ENCODE measurements at regions not wholly inside any gene's neighbourhood (a gene's known extent, or its start where the extent isn't known, plus 50 kb on each side); places are given as distances from the start of the nearest gene placed in this dataset.
"Not testable (repeated sequence)": the region's sequence is repeated elsewhere in the genome, so short reads cannot be mapped to it uniquely, and the experiment has no call there.

- in situ Hi-C loops (cut with HindIII; ENCODE audit: low sequenced_read_pairs): no loop called here
Observed at GRCh38 chr5:101664071-101664791, 631.9 kb downstream of the SLCO4C1 start.

- in situ Hi-C loops (cut with HindIII; ENCODE audit: low sequenced_read_pairs): no loop called here
Observed at GRCh38 chr5:101663543-101663942, 632.5 kb downstream of the SLCO4C1 start.

GRCh38 chr5:101662263-101662662 is 633.8 kb downstream of the SLCO4C1 start:
- in situ Hi-C loops (cut with HindIII; ENCODE audit: low sequenced_read_pairs): no loop called here

- in situ Hi-C loops (cut with HindIII; ENCODE audit: low sequenced_read_pairs): no loop called here
Observed at GRCh38 chr5:101658433-101658832, 637.7 kb downstream of the SLCO4C1 start.

GRCh38 chr5:101653996-101654395 is 642.1 kb downstream of the SLCO4C1 start:
- in situ Hi-C loops (cut with HindIII; ENCODE audit: low sequenced_read_pairs): no loop called here

GRCh38 chr5:101647861-101648260 is 648.2 kb downstream of the SLCO4C1 start:
- in situ Hi-C loops (cut with HindIII; ENCODE audit: low sequenced_read_pairs): no loop called here

- in situ Hi-C loops (cut with HindIII; ENCODE audit: low sequenced_read_pairs): no loop called here
Observed at GRCh38 chr5:101643794-101644193, 652.3 kb downstream of the SLCO4C1 start.

- in situ Hi-C loops (cut with HindIII; ENCODE audit: low sequenced_read_pairs): no loop called here
Observed at GRCh38 chr5:101637599-101637998, 658.5 kb downstream of the SLCO4C1 start.

- in situ Hi-C loops (cut with HindIII; ENCODE audit: low sequenced_read_pairs): not testable (repeated sequence)
Observed at GRCh38 chr5:101627770-101628169, 668.3 kb downstream of the SLCO4C1 start.

GRCh38 chr5:101626572-101626971 is 669.5 kb downstream of the SLCO4C1 start:
- in situ Hi-C loops (cut with HindIII; ENCODE audit: low sequenced_read_pairs): no loop called here

- in situ Hi-C loops (cut with HindIII; ENCODE audit: low sequenced_read_pairs): no loop called here
Observed at GRCh38 chr5:101611039-101611438, 685.0 kb downstream of the SLCO4C1 start.

GRCh38 chr5:101608322-101608721 is 687.8 kb downstream of the SLCO4C1 start:
- in situ Hi-C loops (cut with HindIII; ENCODE audit: low sequenced_read_pairs): no loop called here

GRCh38 chr5:101605700-101606099 is 690.4 kb downstream of the SLCO4C1 start:
- in situ Hi-C loops (cut with HindIII; ENCODE audit: low sequenced_read_pairs): no loop called here

- in situ Hi-C loops (cut with HindIII; ENCODE audit: low sequenced_read_pairs): no loop called here
Observed at GRCh38 chr5:101600614-101601013, 695.5 kb downstream of the SLCO4C1 start.

- in situ Hi-C loops (cut with HindIII; ENCODE audit: low sequenced_read_pairs): no loop called here
Observed at GRCh38 chr5:101590384-101590783, 687.3 kb upstream of the ST8SIA4 start.

GRCh38 chr5:101585366-101585765 is 682.3 kb upstream of the ST8SIA4 start:
- in situ Hi-C loops (cut with HindIII; ENCODE audit: low sequenced_read_pairs): no loop called here

- in situ Hi-C loops (cut with HindIII; ENCODE audit: low sequenced_read_pairs): no loop called here
Observed at GRCh38 chr5:101580591-101580990, 677.5 kb upstream of the ST8SIA4 start.

- in situ Hi-C loops (cut with HindIII; ENCODE audit: low sequenced_read_pairs): no loop called here
Observed at GRCh38 chr5:101574017-101574416, 670.9 kb upstream of the ST8SIA4 start.

GRCh38 chr5:101561018-101561417 is 657.9 kb upstream of the ST8SIA4 start:
- in situ Hi-C loops (cut with HindIII; ENCODE audit: low sequenced_read_pairs): no loop called here

- in situ Hi-C loops (cut with HindIII; ENCODE audit: low sequenced_read_pairs): no loop called here
Observed at GRCh38 chr5:101543780-101544179, 640.7 kb upstream of the ST8SIA4 start.

- in situ Hi-C loops (cut with HindIII; ENCODE audit: low sequenced_read_pairs): no loop called here
Observed at GRCh38 chr5:101539315-101539714, 636.2 kb upstream of the ST8SIA4 start.

- in situ Hi-C loops (cut with HindIII; ENCODE audit: low sequenced_read_pairs): no loop called here
Observed at GRCh38 chr5:101535626-101536025, 632.5 kb upstream of the ST8SIA4 start.

GRCh38 chr5:101534491-101535110 is 631.5 kb upstream of the ST8SIA4 start:
- in situ Hi-C loops (cut with HindIII; ENCODE audit: low sequenced_read_pairs): no loop called here

Data from endothelial cell of hepatic sinusoid (primary cell).